H1 (cell line): ENCODE measurements at regions not wholly inside any gene's neighbourhood (a gene's known extent, or its start where the extent isn't known, plus 50 kb on each side); places are given as distances from the start of the nearest gene placed in this dataset.

ENCODE experiments used
- CTCF ChIA-PET: fragments of 300-600 bp; sonication (Branson Sonifier 250); formaldehyde crosslinking; loops from one replicate; lab custom pipeline; 2021; ENCODE audit not compliant: partially characterized antibody; lab: Charles Lee
- POLR2A ChIA-PET: fragments of 300-600 bp; sonication (Branson Sonifier 250); formaldehyde crosslinking; loops from one replicate; lab custom pipeline; 2021; ENCODE audit warnings: inconsistent platforms; ENCODE audit not compliant: partially characterized antibody; lab: Charles Lee
- DNase-seq, 2 experiments: peaks; one replicate each; pipeline versions ENCODE4 v3.0.0 to v3.0.0-alpha.2; 2010 to 2022; ENCODE audit warnings: low spot score in 2 of 2, low read depth in 1 of 2, mixed read lengths in 1 of 2
- FAIRE-seq: peaks from 2 replicates; lab custom pipeline; 2011; peaks lifted over from hg19 to GRCh38; lab: Jason Lieb, UNC
- H2AFZ ChIP-seq: 2 replicates; pipeline ENCODE4 v1.8.1; 2012; ENCODE audit warnings: low read length, inconsistent platforms
- H2AK5ac ChIP-seq: 2 replicates; pipeline ENCODE4 v1.6.1; 2013; ENCODE audit warnings: low read depth, low read length
- H2BK120ac ChIP-seq: replicated peaks from 2 replicates; pipeline ENCODE3; 2013; ENCODE audit warnings: low read depth, low read length, inconsistent platforms
- H2BK12ac ChIP-seq: 2 replicates; pipeline ENCODE4 v1.6.1; 2013; ENCODE audit warnings: low read depth, low read length
- H2BK15ac ChIP-seq: 2 replicates; pipeline ENCODE4 v1.6.1; 2013; ENCODE audit warnings: low read length
- H2BK20ac ChIP-seq: 2 replicates; pipeline ENCODE4 v1.6.1; 2013; ENCODE audit warnings: low read length
- H2BK5ac ChIP-seq: 2 replicates; pipeline ENCODE4 v1.6.1; 2013; ENCODE audit warnings: low read depth, low read length
- H3K14ac ChIP-seq: 2 replicates; pipeline ENCODE4 v1.6.1; 2013; ENCODE audit warnings: inconsistent platforms; ENCODE audit not compliant: insufficient read length
- H3K18ac ChIP-seq: 2 replicates; pipeline ENCODE4 v1.6.1; 2013; ENCODE audit warnings: low read length; ENCODE audit errors: extremely low read depth
- H3K23ac ChIP-seq: 2 replicates; pipeline ENCODE4 v1.6.1; 2013; ENCODE audit warnings: inconsistent platforms; ENCODE audit not compliant: insufficient read length
- H3K23me2 ChIP-seq: 2 replicates; pipeline ENCODE4 v1.6.1; 2013; ENCODE audit warnings: low read depth, low read length
- H3K27ac ChIP-seq: 2 replicates; pipeline ENCODE4 v1.6.1; 2011; ENCODE audit warnings: low read depth, low read length, inconsistent platforms
- H3K27me3 ChIP-seq, 4 experiments: replicated peaks in 1 of 4; 1 replicate in 1 of 4; 2 replicates in 3 of 4; pipeline versions ENCODE4 v1.6.1 to v1.8.1; 2011 to 2013; ENCODE audit warnings: low read length in 3 of 4, mild to moderate bottlenecking in 3 of 4, inconsistent platforms in 2 of 4, mixed read lengths in 2 of 4, moderate library complexity in 1 of 4; ENCODE audit not compliant: control insufficient read depth in 3 of 4, insufficient read depth in 3 of 4; ENCODE audit errors: extremely low read depth in 1 of 4
- H3K36me3 ChIP-seq, 4 experiments: 2 replicates each; pipeline versions ENCODE4 v1.6.1 to v1.8.1; 2011 to 2013; ENCODE audit warnings: mild to moderate bottlenecking in 4 of 4, low read length in 3 of 4, moderate library complexity in 2 of 4, control low read depth in 1 of 4, inconsistent platforms in 1 of 4; ENCODE audit not compliant: insufficient read depth in 4 of 4, control insufficient read depth in 2 of 4
- H3K4ac ChIP-seq: replicated peaks from 2 replicates; pipeline ENCODE3; 2013; ENCODE audit warnings: low read length, low read depth, mixed read lengths, inconsistent platforms; ENCODE audit not compliant: insufficient read length
- H3K4me1 ChIP-seq, 4 experiments: replicated peaks in 1 of 4; 1 replicate in 1 of 4; 2 replicates in 3 of 4; pipeline versions ENCODE4 v1.6.1 to v1.8.1; 2011 to 2013; ENCODE audit warnings: low read length in 3 of 4, inconsistent platforms in 2 of 4, mixed read lengths in 1 of 4; ENCODE audit not compliant: insufficient read depth in 4 of 4, control insufficient read depth in 3 of 4
- H3K4me2 ChIP-seq, 2 experiments: 2 replicates each; pipeline versions ENCODE4 v1.6.1 to v1.8.1; 2011 to 2013; ENCODE audit warnings: low read depth in 2 of 2, low read length in 2 of 2, control low read depth in 1 of 2, inconsistent platforms in 1 of 2, mild to moderate bottlenecking in 1 of 2; ENCODE audit not compliant: insufficient read depth in 1 of 2
- H3K4me3 ChIP-seq, 4 experiments: fragments of 200-600, 300-600 bp in 1 of 4; sonication (generic), shearing (Covaris generic), sonication (Bioruptor Twin) in 1 of 4; 2 replicates each; pipeline versions ENCODE4 v1.5.1 to v1.8.1; 2011 to 2016; ENCODE audit warnings: low read length in 4 of 4, low read depth in 3 of 4, control low read depth in 2 of 4, inconsistent platforms in 2 of 4, mild to moderate bottlenecking in 2 of 4, mixed read lengths in 1 of 4, moderate library complexity in 1 of 4; ENCODE audit not compliant: insufficient read depth in 2 of 4; ENCODE audit errors: extremely low read depth in 1 of 4
- H3K56ac ChIP-seq: replicated peaks from 2 replicates; pipeline ENCODE3; 2013; ENCODE audit warnings: low read depth, mild to moderate bottlenecking, mixed read lengths, low read length, inconsistent platforms; ENCODE audit not compliant: insufficient read length
- H3K79me1 ChIP-seq: 2 replicates; pipeline ENCODE4 v1.6.1; 2013; ENCODE audit warnings: low read depth, low read length, control low read depth
- H3K79me2 ChIP-seq, 2 experiments: 2 replicates each; pipeline versions ENCODE4 v1.6.1 to v1.8.1; 2012 to 2013; ENCODE audit warnings: low read length in 2 of 2, mild to moderate bottlenecking in 2 of 2, inconsistent platforms in 1 of 2; ENCODE audit not compliant: insufficient read depth in 2 of 2, control insufficient read depth in 1 of 2
- H3K9ac ChIP-seq, 4 experiments: replicated peaks in 1 of 4; 1 replicate in 1 of 4; 2 replicates in 3 of 4; pipeline versions ENCODE4 v1.6.1 to v1.8.1; 2011 to 2013; ENCODE audit warnings: low read depth in 3 of 4, low read length in 3 of 4, control low read depth in 2 of 4, mild to moderate bottlenecking in 2 of 4, moderate library complexity in 2 of 4, inconsistent platforms in 1 of 4; ENCODE audit errors: extremely low read depth in 1 of 4
- H3K9me3 ChIP-seq, 2 experiments: 2 replicates each; pipeline versions ENCODE4 v1.6.1 to v1.8.1; 2012 to 2013; ENCODE audit warnings: mild to moderate bottlenecking in 2 of 2, moderate library complexity in 2 of 2, control low read depth in 1 of 2, inconsistent platforms in 1 of 2, low read depth in 1 of 2, low read length in 1 of 2, mixed read lengths in 1 of 2; ENCODE audit not compliant: insufficient read depth in 2 of 2
- H4K20me1 ChIP-seq, 2 experiments: replicated peaks in 1 of 2; 2 replicates each; pipeline versions ENCODE3 to v1.8.1; 2011 to 2013; ENCODE audit warnings: inconsistent platforms in 2 of 2, low read length in 2 of 2, mild to moderate bottlenecking in 1 of 2; ENCODE audit not compliant: insufficient read depth in 2 of 2, control insufficient read depth in 1 of 2
- H4K5ac ChIP-seq: 2 replicates; pipeline ENCODE4 v1.6.1; 2013; ENCODE audit warnings: low read length, low read depth, mixed read lengths, inconsistent platforms; ENCODE audit not compliant: insufficient read length
- H4K8ac ChIP-seq: 2 replicates; pipeline ENCODE4 v1.8.0; 2013; ENCODE audit warnings: mild to moderate bottlenecking, moderate library complexity, low read length, inconsistent platforms; ENCODE audit not compliant: insufficient read depth; ENCODE audit errors: extremely low read depth
- H4K91ac ChIP-seq: replicated peaks from 2 replicates; pipeline ENCODE3; 2013; ENCODE audit warnings: low read length, mixed read lengths, inconsistent platforms; ENCODE audit not compliant: insufficient read length
- BACH1 ChIP-seq: IDR thresholded peaks from 2 replicates; pipeline ENCODE4 v1.6.1; 2012; ENCODE audit warnings: low read length, improper control_type of control experiment
- CHD1 ChIP-seq: IDR thresholded peaks from 2 replicates; pipeline ENCODE4 v1.6.1; 2012; ENCODE audit warnings: low read depth, low read length, improper control_type of control experiment
- JUND ChIP-seq: IDR thresholded peaks from 2 replicates; pipeline ENCODE4 v1.6.1; 2011; ENCODE audit warnings: mild to moderate bottlenecking, improper control_type of control experiment, low read length
- KDM4A ChIP-seq: IDR thresholded peaks from one replicate; pipeline ENCODE4 v1.7.1; 2012; ENCODE audit warnings: low read depth, mild to moderate bottlenecking, moderate library complexity, low read length, inconsistent platforms; ENCODE audit not compliant: severe bottlenecking
- NRF1 ChIP-seq: IDR thresholded peaks from 2 replicates; pipeline ENCODE4 v1.6.1; 2011; ENCODE audit warnings: mild to moderate bottlenecking, low read depth, low read length, improper control_type of control experiment
- SIRT6 ChIP-seq: IDR thresholded peaks from one replicate; pipeline ENCODE4 v1.7.1; 2012; ENCODE audit warnings: low read length, inconsistent platforms
- SUZ12 ChIP-seq: fragments of 200-600 bp; sonication (generic); IDR thresholded peaks from 2 replicates; pipeline ENCODE4 v1.6.1; 2012; ENCODE audit warnings: mild to moderate bottlenecking, inconsistent platforms, low read length, moderate library complexity, mixed read lengths
- YY1 ChIP-seq: IDR thresholded peaks from 2 replicates; pipeline ENCODE4 v1.6.1; 2011; ENCODE audit warnings: low read depth, mild to moderate bottlenecking, low read length
- WGBS, 2 experiments: shearing (Covaris generic) in 1 of 2; methylation state at CpG; one replicate each; pipeline versions ENCODE4 v1.1.6 to v1.1.7; 2013 to 2015; ENCODE audit warnings: low lambda C conversion rate in 2 of 2, mixed read lengths in 2 of 2, inconsistent platforms in 1 of 2, low coverage in 1 of 2, missing lambda C conversion rate in 1 of 2; ENCODE audit not compliant: insufficient replicate concordance in 2 of 2, insufficient coverage in 1 of 2, insufficient read length in 1 of 2; ENCODE audit errors: extremely low coverage in 1 of 2, missing lambda C conversion rate in 1 of 2; 5-methylcytosine and 5-hydroxymethylcytosine counted together

GRCh38 chr21:35376406-35377135 lies 327.5 kb upstream of the RUNX1 start:
- Histone ChIP-seq H3K14ac (no peak overlapping the region), H4K91ac (no peak overlapping the region), H3K9ac (no peak overlapping the region), H2BK5ac (no peak overlapping the region), H2BK12ac (no peak overlapping the region), H2AFZ (no peak overlapping the region), H4K20me1 (no peaks in the 10 kb centered on the region), H3K79me2 (no peaks in the 10 kb centered on the region), H3K4me3 (no peak overlapping the region), H3K9me3 (no peaks in the 10 kb centered on the region), H3K23ac (no peak overlapping the region), H3K23me2 (no peaks in the 10 kb centered on the region), H3K4me1 (no peaks in the 10 kb centered on the region), H3K27me3 (no peaks in the 10 kb centered on the region), H3K18ac (no peak overlapping the region), H3K27ac (no peak overlapping the region), H4K8ac (no peak overlapping the region), H3K36me3 (no peaks in the 10 kb centered on the region), H3K4ac (no peak overlapping the region), H2BK20ac (no peak overlapping the region), H2BK15ac (no peak overlapping the region), H3K79me1 (no peaks in the 10 kb centered on the region), H3K56ac (no peak overlapping the region), H2AK5ac (no peak overlapping the region), H4K5ac (no peak overlapping the region), H2BK120ac (no peak overlapping the region), H3K4me2 (no peak overlapping the region)
- TF ChIP-seq BACH1 (no peak), SIRT6 (no peak), YY1 (no peak), NRF1 (no peak), SUZ12 (no peak), KDM4A (no peak), JUND (no peak), CHD1 (no peak)
- ChIA-PET POLR2A (no interaction called here), CTCF (interaction anchor here (0.7 kb wide), 1 partner anchor 467 kb away, joined by 3 read pairs; no protein-coding TSS in a partner anchor)
- 94% methylated on average over 7 of the region's 7 CpGs; no CpG with 5 or more reads in 1 of the 2 experiments for WGBS, 2 experiments
- FAIRE-seq (no peak), DNase-seq (no peak)
